Effector memory CD8-positive, alpha-beta T cell (primary cell): ENCODE measurements at regions not wholly inside any gene's neighbourhood (a gene's known extent, or its start where the extent isn't known, plus 50 kb on each side); places are given as distances from the start of the nearest gene placed in this dataset.

Experiments used
- ATAC-seq: fragments of 150-1000 bp; cut with Tn5 transposase; replicated peaks from 2 replicates; pipeline ENCODE4 v1.10.0; 2021; ENCODE audit warnings: mild to moderate bottlenecking, moderate library complexity
- DNase-seq, 3 experiments: peaks; one replicate each; pipeline ENCODE4 v3.0.0; 2021
- H3K27ac Mint-ChIP-seq, 2 donors: one replicate each; pipeline ENCODE4 v1.8.0; 2022; ENCODE audit warnings: mild to moderate bottlenecking in 2 of 2, mixed read lengths in 2 of 2, moderate library complexity in 2 of 2
- H3K27me3 Mint-ChIP-seq, 2 donors: one replicate each; pipeline ENCODE4 v1.8.0; 2022; ENCODE audit warnings: mixed read lengths in 2 of 2
- H3K36me3 Mint-ChIP-seq: one replicate; pipeline ENCODE4 v1.8.0; 2022; ENCODE audit warnings: mild to moderate bottlenecking, moderate library complexity, mixed read lengths; ENCODE audit not compliant: insufficient read depth
- H3K4me1 Mint-ChIP-seq, 2 donors: one replicate each; pipeline ENCODE4 v1.8.0; 2022; ENCODE audit warnings: low read depth in 2 of 2, mixed read lengths in 2 of 2
- H3K4me3 Mint-ChIP-seq, 2 donors: one replicate each; pipeline ENCODE4 v1.8.0; 2022; ENCODE audit warnings: mild to moderate bottlenecking in 2 of 2, mixed read lengths in 2 of 2, moderate library complexity in 2 of 2
- H3K9me3 Mint-ChIP-seq, 2 donors: one replicate each; pipeline ENCODE4 v1.8.0; 2022; ENCODE audit warnings: mixed read lengths in 2 of 2

DNA sequence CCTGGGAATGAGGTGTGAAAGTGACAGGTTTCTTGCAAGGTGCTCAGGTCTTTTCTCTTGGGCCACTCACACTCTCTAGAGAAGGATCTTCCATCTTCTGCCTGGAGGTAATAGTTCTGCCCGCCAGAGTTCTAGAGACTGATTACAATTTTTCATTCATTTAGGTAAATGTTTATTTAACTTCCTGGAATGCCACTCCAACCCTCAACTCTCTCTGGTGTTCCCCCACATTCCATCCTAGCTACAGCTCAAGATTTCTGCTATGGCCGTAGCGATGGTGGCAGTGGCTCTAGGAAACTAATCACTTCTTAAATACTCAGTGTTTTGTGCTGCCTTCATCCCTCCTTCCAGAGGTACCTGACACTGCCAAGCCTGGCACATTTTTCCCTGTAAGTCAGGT is 174.6 kb downstream of the WDR11 start:
- H3K4me1 Mint-ChIP-seq, result no peaks in the 10 kb centered on the region
- no peak for ATAC-seq
- no peak overlapping the region for H3K4me3 Mint-ChIP-seq
- H3K27me3 Mint-ChIP-seq, result peaks cover 9 to 18% of the 10 kb centered on the region in 2 donors
- no peak overlapping the region for H3K27ac Mint-ChIP-seq
- H3K9me3 Mint-ChIP-seq, result no peaks in the 10 kb centered on the region
- no peaks in the 10 kb centered on the region for H3K36me3 Mint-ChIP-seq
- DNase-seq, result no peak

DNA sequence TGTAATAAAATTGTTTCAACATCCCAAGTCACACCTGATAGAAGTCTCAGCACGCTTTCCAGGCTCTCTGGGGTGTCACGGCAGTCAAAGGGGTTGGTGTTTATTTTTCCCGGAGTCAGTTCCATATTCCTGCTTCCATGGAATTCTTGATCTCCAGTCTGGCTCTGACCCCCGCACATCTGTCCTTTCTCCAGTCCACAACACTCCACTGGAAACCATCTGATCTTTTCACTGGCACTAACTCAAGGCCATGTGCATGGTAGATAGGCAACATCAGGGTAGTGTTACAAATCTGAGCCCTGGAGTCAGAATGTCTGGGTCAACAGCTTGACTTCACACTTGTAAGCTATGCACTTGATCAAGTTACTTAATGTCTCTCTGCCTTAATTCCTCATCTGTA is 176.2 kb downstream of the WDR11 start:
- DNase-seq, result no peak
- Mint-ChIP-seq H3K27ac (no peak overlapping the region), H3K9me3 (no peaks in the 10 kb centered on the region), H3K4me3 (no peak overlapping the region), H3K4me1 (no peaks in the 10 kb centered on the region), H3K27me3 (peaks cover 9 to 18% of the 10 kb centered on the region in 2 donors), H3K36me3 (no peaks in the 10 kb centered on the region)
- no peak for ATAC-seq

DNA sequence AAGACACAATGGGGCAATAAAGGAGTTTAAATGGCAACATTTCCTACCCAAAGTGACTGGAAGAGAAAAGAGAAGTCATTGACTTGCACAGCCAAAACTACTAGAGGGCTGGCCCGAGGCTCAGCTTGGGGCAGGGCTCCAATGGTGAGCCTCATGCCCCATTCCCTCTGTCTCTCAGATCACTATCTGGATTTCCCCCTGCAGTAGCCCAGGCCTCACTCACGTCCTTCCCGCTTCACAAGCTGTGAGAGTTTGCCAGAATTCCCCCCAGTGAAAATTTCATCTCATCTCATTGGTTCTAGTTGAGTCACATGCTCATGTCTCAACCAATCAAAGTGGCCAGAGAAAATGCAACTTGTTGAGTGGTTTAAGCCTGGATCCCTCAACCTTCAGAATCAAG is 181.3 kb downstream of the WDR11 start:
- Mint-ChIP-seq H3K27ac (no peak overlapping the region), H3K9me3 (no peaks in the 10 kb centered on the region), H3K36me3 (no peaks in the 10 kb centered on the region), H3K4me3 (no peak overlapping the region), H3K27me3 (peaks cover 6 to 8% of the 10 kb centered on the region in 2 donors), H3K4me1 (no peaks in the 10 kb centered on the region)
- ATAC-seq, result no peak
- DNase-seq, result no peak

DNA sequence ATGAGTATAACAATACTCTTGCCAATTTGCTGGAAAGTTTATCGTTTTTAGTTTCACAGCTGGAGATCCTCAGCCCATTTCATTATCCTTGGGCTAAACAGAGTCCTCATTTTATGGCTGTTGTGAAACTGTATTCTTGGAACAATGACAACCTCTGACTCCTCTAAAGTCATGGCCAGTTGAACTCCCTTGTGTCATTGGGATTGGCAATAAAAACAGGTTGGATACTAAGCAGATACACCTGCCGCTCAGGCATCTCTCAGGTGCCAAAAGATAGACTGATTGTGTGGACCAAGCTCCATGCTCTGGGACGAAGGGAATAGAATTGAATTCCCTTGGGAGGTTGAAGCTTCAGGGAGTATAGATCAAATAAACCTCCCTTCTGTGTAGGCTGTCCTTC is 182.2 kb downstream of the WDR11 start:
- H3K9me3 Mint-ChIP-seq, result no peaks in the 10 kb centered on the region
- ATAC-seq (no peak), DNase-seq (no peak)
- no peak overlapping the region for H3K4me3 Mint-ChIP-seq
- H3K4me1 Mint-ChIP-seq, result no peaks in the 10 kb centered on the region
- peaks cover 6 to 8% of the 10 kb centered on the region in 2 donors for H3K27me3 Mint-ChIP-seq
- H3K36me3 Mint-ChIP-seq, result no peaks in the 10 kb centered on the region
- H3K27ac Mint-ChIP-seq, result no peak overlapping the region

DNA sequence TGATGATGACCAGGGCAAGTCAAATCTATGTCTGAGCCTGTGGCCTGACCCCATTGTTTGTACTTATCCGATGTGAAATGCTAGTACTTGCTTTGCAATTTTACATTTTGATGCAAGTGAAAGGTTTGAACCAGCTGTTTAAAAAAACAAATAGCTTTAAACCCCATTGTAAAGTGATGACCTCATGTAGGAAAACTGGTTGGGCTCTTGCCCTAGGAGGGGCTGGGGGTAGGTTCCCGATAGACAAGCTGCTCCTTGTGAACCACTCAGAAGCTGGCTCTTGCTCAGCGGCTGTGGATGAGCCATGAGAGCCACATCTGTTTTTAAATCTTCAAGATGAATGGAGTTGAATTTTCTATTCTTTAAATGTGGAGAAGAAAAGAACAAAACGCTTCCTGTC is 185.3 kb downstream of the WDR11 start:
- no peaks in the 10 kb centered on the region for H3K9me3 Mint-ChIP-seq
- no peak for ATAC-seq
- no peaks in the 10 kb centered on the region for H3K36me3 Mint-ChIP-seq
- no peaks in the 10 kb centered on the region for H3K4me1 Mint-ChIP-seq
- no peak overlapping the region for H3K27ac Mint-ChIP-seq
- no peak overlapping the region for H3K4me3 Mint-ChIP-seq
- H3K27me3 Mint-ChIP-seq, result peaks cover 6 to 23% of the 10 kb centered on the region in 2 donors
- DNase-seq, result no peak

DNA sequence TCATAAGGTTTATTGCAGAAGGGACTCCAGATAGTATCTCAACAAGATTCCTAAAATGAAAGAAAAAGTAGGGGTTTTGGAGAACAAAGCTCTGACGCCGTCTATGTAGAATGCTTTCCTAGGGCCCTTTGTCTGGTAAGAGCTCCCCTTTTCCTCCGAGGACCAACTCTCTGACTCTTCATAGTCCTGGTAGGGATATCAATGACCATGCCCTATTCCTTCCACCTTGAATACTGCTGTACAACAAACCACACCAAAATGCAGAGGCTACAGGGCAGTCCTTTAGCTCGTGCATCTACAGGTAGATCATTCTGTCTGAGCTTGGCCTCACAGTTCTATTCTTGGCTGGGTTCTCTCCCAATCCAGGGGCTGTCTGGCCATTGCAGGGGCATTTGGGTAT is 190.3 kb downstream of the WDR11 start:
- Mint-ChIP-seq H3K36me3 (no peaks in the 10 kb centered on the region), H3K27ac (no peak overlapping the region), H3K9me3 (no peaks in the 10 kb centered on the region), H3K4me1 (no peaks in the 10 kb centered on the region), H3K4me3 (no peak overlapping the region), H3K27me3 (peaks cover 6 to 28% of the 10 kb centered on the region in 2 donors)
- DNase-seq (no peak), ATAC-seq (no peak)

DNA sequence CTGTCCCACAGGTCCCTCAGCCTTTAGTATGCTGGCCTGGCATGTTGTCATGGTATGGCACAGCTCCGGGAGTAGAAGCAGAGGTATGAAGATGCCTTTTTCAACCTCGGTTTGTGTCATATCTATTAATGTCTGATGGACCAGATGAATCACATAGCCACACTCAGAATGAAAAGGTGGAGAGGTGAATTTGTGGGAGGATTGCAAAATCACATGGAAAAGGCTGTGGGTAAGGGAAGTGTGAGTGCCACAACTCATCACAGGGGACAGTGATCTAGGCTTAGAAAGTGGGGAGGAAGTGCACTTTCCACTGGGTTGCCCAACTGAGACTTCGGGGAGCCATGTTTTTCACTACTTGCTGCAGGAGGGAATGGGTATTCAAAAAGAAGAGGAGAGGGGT is 190.7 kb downstream of the WDR11 start:
- H3K27ac Mint-ChIP-seq, result no peak overlapping the region
- H3K4me1 Mint-ChIP-seq, result no peaks in the 10 kb centered on the region
- DNase-seq, result no peak
- no peak for ATAC-seq
- no peaks in the 10 kb centered on the region for H3K9me3 Mint-ChIP-seq
- no peak overlapping the region for H3K4me3 Mint-ChIP-seq
- peaks cover 6 to 26% of the 10 kb centered on the region in 2 donors for H3K27me3 Mint-ChIP-seq
- no peaks in the 10 kb centered on the region for H3K36me3 Mint-ChIP-seq

DNA sequence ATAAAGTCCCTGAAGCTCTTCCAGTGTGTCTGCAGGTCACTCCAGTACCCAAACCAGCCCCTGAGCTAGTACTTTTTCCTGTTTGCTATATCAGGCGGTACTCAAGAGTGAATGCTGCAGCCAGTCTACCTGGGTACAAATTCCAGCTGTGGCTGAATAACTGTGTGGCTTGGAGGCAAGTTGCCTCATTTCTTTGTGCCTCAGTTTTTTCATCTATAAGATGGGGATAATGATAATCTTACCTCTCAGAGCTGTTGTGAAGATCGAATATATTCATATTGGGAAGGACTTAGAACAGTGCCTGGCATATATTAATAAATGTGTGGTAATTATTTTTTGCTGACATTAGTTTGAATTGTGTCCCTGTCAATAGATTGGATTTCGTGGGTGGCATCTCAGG is 191.2 kb downstream of the WDR11 start:
- no peak for DNase-seq
- H3K4me1 Mint-ChIP-seq, result no peaks in the 10 kb centered on the region
- peaks cover 6 to 26% of the 10 kb centered on the region in 2 donors for H3K27me3 Mint-ChIP-seq
- no peak for ATAC-seq
- H3K36me3 Mint-ChIP-seq, result no peaks in the 10 kb centered on the region
- H3K4me3 Mint-ChIP-seq, result no peak overlapping the region
- H3K27ac Mint-ChIP-seq, result no peak overlapping the region
- H3K9me3 Mint-ChIP-seq, result no peaks in the 10 kb centered on the region

DNA sequence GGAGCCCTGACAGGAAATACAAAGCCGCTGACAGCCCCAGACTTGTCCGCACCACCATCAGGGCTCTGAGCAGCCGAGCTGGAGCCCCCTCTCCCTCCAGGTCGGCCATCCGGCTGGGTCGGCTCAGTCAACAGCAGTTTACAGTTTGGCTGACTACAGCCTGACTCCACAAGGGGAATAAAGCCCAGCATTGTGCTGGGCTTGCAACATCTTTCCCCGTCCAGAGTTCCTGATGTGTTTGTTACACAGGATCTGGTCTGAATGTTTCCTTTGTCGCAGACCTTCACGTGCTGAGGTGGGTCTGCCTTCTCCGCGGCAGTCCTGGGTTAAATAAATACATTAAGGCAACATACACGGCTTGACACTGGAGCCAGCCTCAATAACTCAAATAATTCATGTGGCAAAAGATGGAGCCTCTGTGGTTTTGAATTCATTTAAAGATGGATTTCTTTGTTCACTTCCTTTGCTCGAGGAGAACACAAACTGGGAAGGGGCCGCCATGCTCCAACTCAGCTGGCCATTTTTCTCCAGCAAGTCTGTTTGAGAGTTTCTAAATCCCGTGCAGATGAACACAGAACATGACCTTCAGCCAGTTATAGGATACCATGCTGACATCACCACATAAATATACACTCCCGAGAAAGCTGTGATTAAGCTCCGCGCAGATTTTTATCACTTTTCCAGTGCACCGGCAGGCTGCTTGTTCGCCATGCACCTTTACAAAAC is 192.1 kb downstream of the WDR11 start:
- Mint-ChIP-seq H3K9me3 (no peaks in the 10 kb centered on the region), H3K4me3 (no peak overlapping the region), H3K36me3 (no peaks in the 10 kb centered on the region), H3K4me1 (no peaks in the 10 kb centered on the region), H3K27ac (no peak overlapping the region), H3K27me3 (peaks cover 6 to 26% of the 10 kb centered on the region in 2 donors)
- ATAC-seq, result no peak
- DNase-seq, result no peak

DNA sequence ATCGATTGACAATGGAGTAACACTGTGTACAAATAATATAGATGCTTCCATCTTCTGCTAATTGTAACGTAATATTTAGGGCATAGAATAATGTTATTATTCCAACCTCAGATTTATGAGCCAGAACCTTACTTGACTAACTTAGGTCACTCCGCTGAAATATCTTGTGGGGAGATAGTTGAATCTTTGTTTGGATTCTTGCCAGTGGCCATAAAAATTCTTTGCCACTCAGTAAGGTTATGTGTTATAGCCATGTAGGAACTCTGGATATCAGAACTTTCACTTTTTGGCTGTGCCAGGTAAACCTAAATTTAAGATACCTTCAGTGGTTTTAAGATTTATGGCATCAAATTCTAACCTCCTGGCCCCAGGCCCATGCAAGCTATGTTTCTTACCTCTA is 197.6 kb downstream of the WDR11 start:
- Mint-ChIP-seq H3K4me3 (no peak overlapping the region), H3K36me3 (no peaks in the 10 kb centered on the region), H3K27me3 (no peaks in the 10 kb centered on the region), H3K27ac (no peak overlapping the region), H3K4me1 (no peaks in the 10 kb centered on the region), H3K9me3 (peaks cover 4 to 5% of the 10 kb centered on the region in 2 donors)
- DNase-seq (no peak), ATAC-seq (no peak)

DNA sequence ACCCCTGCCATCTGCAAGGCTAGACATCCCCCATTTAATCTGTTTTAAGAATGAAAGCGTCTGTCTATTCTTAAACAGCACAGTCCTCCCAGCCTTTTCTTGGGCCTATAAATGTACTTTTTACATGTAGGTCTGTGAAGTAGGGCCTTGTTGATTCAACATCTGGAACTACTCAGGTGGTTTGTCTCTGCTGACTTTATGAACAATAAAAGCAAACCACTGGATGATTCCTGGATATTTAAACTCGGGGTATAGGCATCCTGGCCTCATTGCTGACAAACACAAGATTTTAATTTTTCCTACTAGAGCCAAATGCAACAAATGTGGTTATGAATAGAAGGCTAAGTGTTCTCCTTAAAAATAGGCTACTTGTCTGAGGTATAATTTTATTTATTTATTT is 198.3 kb downstream of the WDR11 start:
- H3K27ac Mint-ChIP-seq, result no peak overlapping the region
- H3K4me3 Mint-ChIP-seq, result no peak overlapping the region
- H3K36me3 Mint-ChIP-seq, result no peaks in the 10 kb centered on the region
- no peaks in the 10 kb centered on the region for H3K27me3 Mint-ChIP-seq
- ATAC-seq (no peak), DNase-seq (no peak)
- peaks cover 4 to 5% of the 10 kb centered on the region in 2 donors for H3K9me3 Mint-ChIP-seq
- H3K4me1 Mint-ChIP-seq, result no peaks in the 10 kb centered on the region

DNA sequence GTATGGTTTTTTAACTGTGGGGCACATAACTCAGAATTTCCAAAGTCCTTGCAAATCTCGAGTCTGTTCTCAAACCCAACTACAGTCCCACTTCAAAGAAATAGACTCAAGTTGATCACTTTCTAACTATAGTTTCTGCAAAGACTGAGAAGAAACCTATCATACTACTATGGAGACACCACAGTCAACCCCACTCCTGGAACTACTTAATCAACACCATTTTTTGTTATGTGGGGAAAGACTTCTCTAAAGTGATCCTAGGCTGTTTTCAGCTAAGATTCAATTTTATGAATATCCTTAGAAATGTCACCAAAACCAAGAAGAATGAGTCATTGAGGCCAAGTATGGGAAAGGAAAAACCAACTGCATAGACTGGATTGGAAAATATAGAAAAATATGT is 198.8 kb downstream of the WDR11 start:
- H3K27me3 Mint-ChIP-seq, result no peaks in the 10 kb centered on the region
- H3K4me1 Mint-ChIP-seq, result no peaks in the 10 kb centered on the region
- no peak overlapping the region for H3K27ac Mint-ChIP-seq
- no peak overlapping the region for H3K4me3 Mint-ChIP-seq
- ATAC-seq (no peak), DNase-seq (no peak)
- no peaks in the 10 kb centered on the region for H3K36me3 Mint-ChIP-seq
- H3K9me3 Mint-ChIP-seq, result peaks cover 4 to 5% of the 10 kb centered on the region in 2 donors

DNA sequence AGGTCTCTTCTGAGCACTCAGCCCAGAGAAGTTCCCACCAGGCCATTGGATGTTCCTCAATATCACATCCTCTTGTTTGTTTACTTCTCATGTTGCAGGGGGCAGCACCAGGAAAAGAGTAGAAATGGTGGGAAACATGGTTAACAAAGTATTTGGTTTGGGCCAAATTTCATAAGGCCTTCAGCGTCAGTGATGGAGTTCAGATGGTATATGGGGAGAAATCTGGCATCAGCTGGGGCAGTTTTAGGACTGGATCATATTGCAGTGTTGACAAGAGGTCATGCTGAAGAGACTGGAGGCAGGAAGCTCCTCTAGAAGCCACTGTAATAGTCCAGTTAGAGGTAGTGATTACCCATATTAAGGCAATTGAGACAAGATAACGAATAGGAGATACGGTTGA is 200.0 kb downstream of the WDR11 start:
- ATAC-seq (no peak), DNase-seq (no peak)
- H3K27me3 Mint-ChIP-seq, result no peaks in the 10 kb centered on the region
- H3K9me3 Mint-ChIP-seq, result peaks cover 4 to 5% of the 10 kb centered on the region in 2 donors
- no peak overlapping the region for H3K4me3 Mint-ChIP-seq
- no peaks in the 10 kb centered on the region for H3K4me1 Mint-ChIP-seq
- H3K27ac Mint-ChIP-seq, result no peak overlapping the region
- H3K36me3 Mint-ChIP-seq, result no peaks in the 10 kb centered on the region

DNA sequence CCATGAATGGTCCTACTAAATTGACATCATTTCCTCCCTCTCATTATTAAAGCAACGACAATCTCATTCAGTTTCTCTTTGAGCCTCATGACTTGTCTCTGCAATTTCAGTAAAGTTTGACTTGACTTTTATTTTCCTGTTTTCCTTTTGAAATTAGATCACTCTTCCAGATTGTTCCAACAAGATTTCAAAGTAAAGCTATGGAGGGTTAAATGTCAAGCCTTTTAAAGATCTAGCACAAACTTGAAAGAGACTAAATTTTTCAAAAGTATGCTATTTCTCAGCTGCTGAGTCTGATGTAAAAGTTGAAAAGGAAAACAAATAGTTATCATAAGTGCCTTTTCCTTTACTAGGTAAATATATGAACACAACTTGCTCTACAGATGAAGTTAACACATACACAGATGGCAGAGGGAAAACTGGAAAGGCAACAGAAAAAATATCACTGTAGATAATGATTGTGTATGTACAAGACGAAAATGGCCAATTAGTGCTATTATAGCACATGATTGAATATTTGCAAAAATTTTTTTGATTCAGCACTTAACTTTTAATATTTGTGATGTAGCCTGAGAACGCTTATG is 200.6 kb downstream of the WDR11 start:
- Mint-ChIP-seq H3K4me3 (no peak overlapping the region), H3K27me3 (peaks cover 0 to 5% of the 10 kb centered on the region in 2 donors), H3K36me3 (no peaks in the 10 kb centered on the region), H3K4me1 (no peaks in the 10 kb centered on the region), H3K9me3 (peaks cover 4 to 5% of the 10 kb centered on the region in 2 donors), H3K27ac (no peak overlapping the region)
- ATAC-seq (no peak), DNase-seq (no peak)
